ENCODE measurements at regions not wholly inside any gene's neighbourhood (a gene's known extent, or its start where the extent isn't known, plus 50 kb on each side); places are given as distances from the start of the nearest gene placed in this dataset.

DNA sequence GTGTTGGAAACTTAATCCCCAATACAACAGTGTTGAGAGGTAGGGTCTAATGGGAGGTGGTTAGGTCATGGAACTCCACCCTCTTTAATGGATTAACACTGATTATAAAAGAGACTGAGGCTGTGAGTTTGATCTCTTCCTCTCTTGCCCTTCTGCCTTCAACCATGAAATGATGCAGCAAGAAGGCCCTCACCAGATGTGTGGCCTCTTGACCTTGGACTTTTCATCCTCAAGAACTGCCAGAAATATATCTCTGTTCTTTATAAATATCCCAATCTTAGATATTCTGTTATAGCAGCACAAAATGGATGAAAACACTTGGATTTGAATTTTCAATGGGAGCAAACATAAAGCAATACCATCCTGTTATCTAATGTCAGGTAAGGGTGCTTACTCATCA lies 67.6 kb downstream of the NMUR2 start:
- Histone ChIP-seq H3K27me3 (no peaks in the 10 kb centered on the region), H3K36me3 (no peaks in the 10 kb centered on the region), H3K27ac (no peak overlapping the region), H3K4me3 (no peak overlapping the region), H3K9me3 (no peaks in the 10 kb centered on the region), H3K4me1 (no peaks in the 10 kb centered on the region)
- TF ChIP-seq EP300 (IDR thresholded peaks at IDR 0.05) (no peak), POLR2A (IDR thresholded peaks at IDR 0.05) (no peak), POLR2AphosphoS5 (IDR thresholded peaks at IDR 0.05) (no peak)
- no peak for ATAC-seq

DNA sequence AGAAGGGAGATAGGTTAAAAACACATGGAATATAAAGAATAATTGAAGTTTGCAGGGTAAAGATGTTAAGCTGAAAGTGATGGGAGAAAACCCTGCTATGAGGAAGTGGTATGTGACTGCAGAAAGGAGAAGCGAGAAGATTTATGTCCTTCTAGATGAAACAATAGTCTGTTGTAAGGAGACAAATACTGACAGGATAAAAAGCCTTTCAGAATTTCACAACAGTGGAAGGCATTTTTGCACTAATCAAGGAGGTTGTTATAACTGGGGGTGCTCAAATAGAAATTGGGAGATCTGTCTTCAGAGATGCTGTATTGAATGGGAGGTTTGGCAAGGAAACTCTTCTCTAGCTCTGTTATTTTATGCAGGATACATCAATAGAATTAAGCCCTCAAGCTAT lies 69.6 kb downstream of the NMUR2 start:
- WGBS, 2 donors (ENCODE audit: low coverage in 1 of 2): 62 to 86% methylated on average over 1 of the region's 1 CpG
- no peaks in the 10 kb centered on the region for H3K4me1 ChIP-seq
- H3K27me3 ChIP-seq: no peaks in the 10 kb centered on the region
- ATAC-seq: no peak
- TF ChIP-seq POLR2AphosphoS5 (IDR thresholded peaks at IDR 0.05): no peak
- no peaks in the 10 kb centered on the region for H3K36me3 ChIP-seq
- H3K9me3 ChIP-seq: no peaks in the 10 kb centered on the region
- H3K4me3 ChIP-seq: no peak overlapping the region
- H3K27ac ChIP-seq: no peak overlapping the region

DNA sequence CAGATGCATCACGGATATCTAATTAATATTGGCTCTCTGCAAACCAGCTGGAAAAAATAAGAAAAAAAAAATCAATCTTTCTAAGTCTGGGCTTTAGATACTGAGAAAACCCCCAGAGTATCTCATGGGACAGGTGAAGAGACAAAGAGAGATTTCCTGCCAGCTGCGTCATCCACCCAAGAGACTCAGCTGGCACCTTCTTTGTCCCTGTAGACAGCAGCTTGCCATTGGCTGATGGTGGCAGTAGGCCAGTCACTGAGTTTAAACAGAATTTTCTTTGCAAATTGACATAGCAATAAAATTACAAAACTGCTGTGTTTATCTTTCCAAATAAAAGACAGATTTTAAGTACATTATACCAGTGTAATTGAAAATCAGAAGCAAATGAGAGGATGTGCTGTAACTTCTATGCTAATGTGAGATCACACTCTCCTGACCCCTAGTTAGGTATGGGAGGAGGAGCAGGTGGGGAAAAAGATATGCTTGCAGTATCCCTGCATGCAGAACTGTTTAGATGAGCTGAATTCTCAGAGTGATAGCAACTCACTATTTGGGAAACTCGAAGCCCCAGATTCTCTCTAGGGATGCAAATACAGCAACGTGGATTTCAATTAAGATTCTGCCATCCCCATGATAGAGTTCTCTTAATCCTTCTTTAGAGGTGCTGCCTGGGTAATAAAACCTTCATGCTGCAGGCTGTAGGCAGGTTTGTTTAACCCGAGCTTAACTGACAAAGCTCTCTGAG lies 72.2 kb downstream of the NMUR2 start:
- 54 to 81% methylated on average over 4 to 5 of the region's 5 CpGs for WGBS, 2 donors (ENCODE audit: low coverage in 1 of 2)
- Histone ChIP-seq H3K27ac (no peak overlapping the region), H3K27me3 (no peaks in the 10 kb centered on the region), H3K36me3 (no peaks in the 10 kb centered on the region), H3K4me3 (no peak overlapping the region), H3K4me1 (no peaks in the 10 kb centered on the region), H3K9me3 (no peaks in the 10 kb centered on the region)
- no peak for ATAC-seq
- TF ChIP-seq POLR2AphosphoS5 (IDR thresholded peaks at IDR 0.05): no peak
- no peak for TF ChIP-seq EP300 (IDR thresholded peaks at IDR 0.05)
- no peak for TF ChIP-seq POLR2A (IDR thresholded peaks at IDR 0.05)
- TF ChIP-seq, protein P1, sequence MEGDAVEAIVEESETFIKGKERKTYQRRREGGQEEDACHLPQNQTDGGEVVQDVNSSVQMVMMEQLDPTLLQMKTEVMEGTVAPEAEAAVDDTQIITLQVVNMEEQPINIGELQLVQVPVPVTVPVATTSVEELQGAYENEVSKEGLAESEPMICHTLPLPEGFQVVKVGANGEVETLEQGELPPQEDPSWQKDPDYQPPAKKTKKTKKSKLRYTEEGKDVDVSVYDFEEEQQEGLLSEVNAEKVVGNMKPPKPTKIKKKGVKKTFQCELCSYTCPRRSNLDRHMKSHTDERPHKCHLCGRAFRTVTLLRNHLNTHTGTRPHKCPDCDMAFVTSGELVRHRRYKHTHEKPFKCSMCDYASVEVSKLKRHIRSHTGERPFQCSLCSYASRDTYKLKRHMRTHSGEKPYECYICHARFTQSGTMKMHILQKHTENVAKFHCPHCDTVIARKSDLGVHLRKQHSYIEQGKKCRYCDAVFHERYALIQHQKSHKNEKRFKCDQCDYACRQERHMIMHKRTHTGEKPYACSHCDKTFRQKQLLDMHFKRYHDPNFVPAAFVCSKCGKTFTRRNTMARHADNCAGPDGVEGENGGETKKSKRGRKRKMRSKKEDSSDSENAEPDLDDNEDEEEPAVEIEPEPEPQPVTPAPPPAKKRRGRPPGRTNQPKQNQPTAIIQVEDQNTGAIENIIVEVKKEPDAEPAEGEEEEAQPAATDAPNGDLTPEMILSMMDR (IDR thresholded peaks at IDR 0.05): no peak

DNA sequence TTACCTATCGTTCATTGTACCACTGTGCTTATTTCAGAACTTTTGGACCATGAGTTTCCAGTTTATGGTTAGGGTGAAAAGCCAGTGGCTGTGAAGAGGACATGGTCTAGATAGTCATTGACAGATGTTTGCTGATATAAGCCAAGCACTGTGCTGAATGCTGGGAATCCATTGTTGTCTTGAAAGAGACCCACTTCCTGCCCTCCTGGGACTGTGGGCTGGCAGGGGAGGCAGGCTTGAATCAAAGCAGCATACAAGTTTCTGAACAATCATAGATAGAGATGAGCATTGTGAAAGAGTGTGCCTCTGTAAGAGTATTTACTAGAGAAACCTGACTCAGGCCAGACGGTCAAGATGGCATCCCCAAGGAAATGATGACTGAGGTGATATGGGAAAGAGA lies 73.4 kb downstream of the NMUR2 start:
- no peak for TF ChIP-seq POLR2AphosphoS5 (IDR thresholded peaks at IDR 0.05)
- TF ChIP-seq POLR2A (IDR thresholded peaks at IDR 0.05): no peak
- TF ChIP-seq EP300 (IDR thresholded peaks at IDR 0.05): no peak
- TF ChIP-seq, protein P1 (IDR thresholded peaks at IDR 0.05): no peak
- no peak for ATAC-seq
- Histone ChIP-seq H3K27me3 (no peaks in the 10 kb centered on the region), H3K27ac (no peak overlapping the region), H3K36me3 (no peaks in the 10 kb centered on the region), H3K9me3 (no peaks in the 10 kb centered on the region), H3K4me1 (no peaks in the 10 kb centered on the region), H3K4me3 (no peak overlapping the region)
- 50 to 81% methylated on average over 2 of the region's 2 CpGs for WGBS, 2 donors (ENCODE audit: low coverage in 1 of 2)

DNA sequence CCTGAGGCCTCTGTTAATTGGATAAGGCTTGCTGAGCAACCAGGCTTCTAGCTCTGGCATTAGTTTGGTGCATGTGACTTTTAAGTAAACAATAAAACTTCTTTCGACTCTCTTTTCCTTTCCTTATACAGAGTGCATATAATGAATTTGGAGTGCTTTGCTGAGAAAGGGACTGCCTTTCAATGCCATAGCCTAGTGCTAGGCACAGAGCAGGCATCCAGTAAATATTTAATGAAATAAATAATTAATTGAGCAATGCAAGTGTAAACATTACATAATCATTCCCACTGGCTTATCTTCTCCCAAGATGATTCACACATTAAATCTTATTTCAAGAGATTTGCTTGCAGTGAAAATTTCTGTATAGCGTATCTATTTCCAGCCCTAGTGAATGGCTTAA lies 74.1 kb downstream of the NMUR2 start:
- Histone ChIP-seq H3K27me3 (no peaks in the 10 kb centered on the region), H3K4me3 (no peak overlapping the region), H3K27ac (no peak overlapping the region), H3K4me1 (no peaks in the 10 kb centered on the region), H3K9me3 (no peaks in the 10 kb centered on the region), H3K36me3 (no peaks in the 10 kb centered on the region)
- 59% methylated on average over 2 of the region's 2 CpGs for WGBS, 2 donors (ENCODE audit: low coverage in 1 of 2)
- no peak for ATAC-seq
- TF ChIP-seq, protein P1 (IDR thresholded peaks at IDR 0.05): no peak
- TF ChIP-seq EP300 (IDR thresholded peaks at IDR 0.05) (no peak), POLR2AphosphoS5 (IDR thresholded peaks at IDR 0.05) (no peak), POLR2A (IDR thresholded peaks at IDR 0.05) (no peak)

DNA sequence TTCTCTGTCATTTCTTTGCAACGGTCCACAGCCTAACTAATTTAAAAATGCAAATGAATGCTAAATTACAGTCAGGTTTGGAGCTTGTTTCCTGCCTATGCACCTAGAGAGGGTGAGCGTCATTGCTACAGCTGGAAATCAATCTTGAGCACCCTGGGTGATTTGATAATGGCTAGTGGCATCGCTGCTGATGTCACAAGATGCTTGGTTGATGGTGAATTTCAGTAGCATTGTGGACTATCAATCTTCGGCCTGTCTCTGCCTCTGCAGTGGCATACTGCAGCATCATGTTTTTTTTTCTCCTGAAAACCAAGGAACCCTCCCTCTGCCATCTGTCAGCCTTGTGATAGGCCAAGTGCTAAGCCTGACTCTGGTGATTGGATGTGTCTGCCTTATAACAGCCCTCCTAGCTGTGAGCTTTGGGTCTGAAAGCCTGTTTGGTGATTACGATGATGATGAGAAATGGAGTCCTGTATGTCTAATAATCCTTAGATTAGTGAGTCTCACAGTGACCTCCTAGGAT lies 75.3 kb downstream of the NMUR2 start:
- WGBS, 2 donors (ENCODE audit: low coverage in 1 of 2): 65 to 72% methylated on average over 2 to 4 of the region's 5 CpGs
- Histone ChIP-seq H3K4me1 (no peaks in the 10 kb centered on the region), H3K4me3 (no peak overlapping the region), H3K9me3 (peaks cover 0 to 4% (median 0%) of the 10 kb centered on the region in 3 donors), H3K27ac (no peak overlapping the region), H3K27me3 (no peaks in the 10 kb centered on the region), H3K36me3 (no peaks in the 10 kb centered on the region)
- no peak for ATAC-seq
- no peak for TF ChIP-seq POLR2AphosphoS5 (IDR thresholded peaks at IDR 0.05)
- TF ChIP-seq POLR2A (IDR thresholded peaks at IDR 0.05): no peak
- TF ChIP-seq, protein P1 (IDR thresholded peaks at IDR 0.05): no peak
- TF ChIP-seq EP300 (IDR thresholded peaks at IDR 0.05): no peak

Data from gastroesophageal sphincter (tissue), 4 donors.